Fibroblast of pulmonary artery (primary cell): ENCODE measurements at regions not wholly inside any gene's neighbourhood (a gene's known extent, or its start where the extent isn't known, plus 50 kb on each side); places are given as distances from the start of the nearest gene placed in this dataset.

Experiments
- DNase-seq: peaks from one replicate; pipeline ENCODE4 v3.0.0-alpha.2; 2010; ENCODE audit warnings: low read depth
- H3K4me3 ChIP-seq: replicated peaks from 2 replicates; pipeline ENCODE4 v1.5.1; 2011; ENCODE audit warnings: low read depth, mild to moderate bottlenecking, control low read depth, low read length, moderate library complexity
- CTCF ChIP-seq: IDR thresholded peaks from 2 replicates; pipeline ENCODE4 v1.5.1; 2011; ENCODE audit warnings: mild to moderate bottlenecking, control low read depth, low read length, inconsistent platforms; ENCODE audit errors: missing control alignments

GRCh38 chr2:153138651-153139375 is 339.7 kb downstream of the RPRM start:
- no peak for DNase-seq
- H3K4me3 ChIP-seq, result no peak overlapping the region
- no peak for TF ChIP-seq CTCF

GRCh38 chr2:153136216-153136615 is 342.3 kb downstream of the RPRM start:
- no peak overlapping the region for H3K4me3 ChIP-seq
- no peak for TF ChIP-seq CTCF
- no peak for DNase-seq

- no peak for DNase-seq
- TF ChIP-seq CTCF, result no peak
- no peak overlapping the region for H3K4me3 ChIP-seq
Measured at GRCh38 chr2:153134725-153135124, 343.8 kb downstream of the RPRM start.

GRCh38 chr2:153133716-153134115 is 344.8 kb downstream of the RPRM start:
- no peak for TF ChIP-seq CTCF

GRCh38 chr2:153132418-153132817 is 346.1 kb downstream of the RPRM start:
- DNase-seq, result no peak
- TF ChIP-seq CTCF, result no peak
- H3K4me3 ChIP-seq, result no peak overlapping the region

More at GRCh38 chr2:153133716-153134115, 344.8 kb downstream of the RPRM start:
- DNase-seq, result no peak
- H3K4me3 ChIP-seq, result no peak overlapping the region

GRCh38 chr2:153115141-153115540 is 363.4 kb downstream of the RPRM start:
- H3K4me3 ChIP-seq, result no peak overlapping the region
- DNase-seq, result no peak
- no peak for TF ChIP-seq CTCF

GRCh38 chr2:153110486-153110885 is 368.1 kb downstream of the RPRM start:
- no peak for TF ChIP-seq CTCF

More at GRCh38 chr2:153110486-153110885, 368.1 kb downstream of the RPRM start:
- H3K4me3 ChIP-seq, result no peak overlapping the region
- DNase-seq, result no peak
